ENCODE measurements at regions not wholly inside any gene's neighbourhood (a gene's known extent, or its start where the extent isn't known, plus 50 kb on each side); places are given as distances from the start of the nearest gene placed in this dataset.

- Histone ChIP-seq H4K20me1 (ENCODE audit: control insufficient read depth, extremely low read depth, insufficient read depth, low read length) (no peaks in the 10 kb centered on the region), H3K9ac (ENCODE audit: control insufficient read depth, extremely low read depth, insufficient read depth, low read length) (no peak overlapping the region), H3K36me3 (ENCODE audit: control insufficient read depth in 2 of 2, extremely low read depth in 1 of 2, insufficient read depth in 2 of 2, low read length in 2 of 2) (no peaks in the 10 kb centered on the region), H3K4me2 (ENCODE audit: control insufficient read depth, extremely low read depth, insufficient read depth, low read depth, low read length) (no peak overlapping the region), H3K9me3 (ENCODE audit: control insufficient read depth, low read depth, low read length) (no peaks in the 10 kb centered on the region), H3K4me3 (ENCODE audit: control insufficient read depth in 2 of 3, extremely low read depth in 1 of 3, insufficient read depth in 2 of 3, low read depth in 1 of 3, low read length in 3 of 3) (no peak overlapping the region), H3K79me2 (ENCODE audit: control insufficient read depth, insufficient read depth, low read length) (no peaks in the 10 kb centered on the region), H3K27ac (ENCODE audit: control insufficient read depth, insufficient read depth, low read length) (no peak overlapping the region), H3K9me1 (ENCODE audit: control insufficient read depth, extremely low read depth, insufficient read depth, low read length) (no peaks in the 10 kb centered on the region), H2AFZ (ENCODE audit: control insufficient read depth, low read length) (no peak overlapping the region), H3K27me3 (ENCODE audit: control insufficient read depth, extremely low read depth, insufficient read depth, low read length) (no peaks in the 10 kb centered on the region), H3K4me1 (ENCODE audit: control insufficient read depth, extremely low read depth, insufficient read depth, low read length) (no peaks in the 10 kb centered on the region)
- dilution Hi-C loops (cut with MboI; ENCODE audit: extremely low pct_ligation_motif_present, low sequenced_read_pairs): no loop called here
- FAIRE-seq (no peak), DNase-seq (ENCODE audit: low read depth, low spot score) (no peak)
- TF ChIP-seq CTCF (optimal IDR thresholded peaks at IDR 0.05 in 1 of 3, IDR thresholded peaks at IDR 0.05 in 1 of 3, conservative IDR thresholded peaks at IDR 0.05 in 1 of 3; ENCODE audit: extremely low read depth in 1 of 3, insufficient read depth in 2 of 3, low read length in 3 of 3): no peak
- no peak for TF ChIP-seq EZH2 (IDR thresholded peaks at IDR 0.05; ENCODE audit: low read length)
Measured at GRCh38 chr10:60565492-60565891, 175.8 kb upstream of the ANK3 start.

DNA sequence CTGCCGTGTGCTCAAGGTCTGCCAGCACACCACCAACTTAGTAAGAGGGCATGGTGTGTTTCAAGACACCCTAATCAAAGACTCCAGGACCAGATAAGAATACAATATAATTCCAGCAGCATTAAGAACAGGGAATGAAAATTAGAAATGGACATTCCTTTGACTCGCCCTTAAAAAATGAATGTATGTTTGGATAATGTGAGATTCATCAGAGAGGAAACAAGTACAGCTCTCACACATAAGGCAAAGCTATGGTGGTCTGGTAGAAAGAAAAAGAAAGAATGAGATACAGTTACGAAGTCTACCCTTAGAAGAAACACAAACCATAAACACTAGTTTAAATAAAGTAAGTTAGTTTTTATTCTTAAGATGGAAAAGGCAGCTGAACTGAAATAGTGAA, 174.8 kb upstream of the ANK3 start:
- no peak for DNase-seq (ENCODE audit: low read depth, low spot score)
- Histone ChIP-seq H2AFZ (ENCODE audit: control insufficient read depth, low read length) (no peak overlapping the region), H3K4me2 (ENCODE audit: control insufficient read depth, extremely low read depth, insufficient read depth, low read depth, low read length) (no peak overlapping the region), H3K4me1 (ENCODE audit: control insufficient read depth, extremely low read depth, insufficient read depth, low read length) (no peaks in the 10 kb centered on the region), H4K20me1 (ENCODE audit: control insufficient read depth, extremely low read depth, insufficient read depth, low read length) (no peaks in the 10 kb centered on the region), H3K79me2 (ENCODE audit: control insufficient read depth, insufficient read depth, low read length) (no peaks in the 10 kb centered on the region), H3K27ac (ENCODE audit: control insufficient read depth, insufficient read depth, low read length) (no peak overlapping the region), H3K27me3 (ENCODE audit: control insufficient read depth, extremely low read depth, insufficient read depth, low read length) (no peaks in the 10 kb centered on the region), H3K36me3 (ENCODE audit: control insufficient read depth in 2 of 2, extremely low read depth in 1 of 2, insufficient read depth in 2 of 2, low read length in 2 of 2) (no peaks in the 10 kb centered on the region), H3K9ac (ENCODE audit: control insufficient read depth, extremely low read depth, insufficient read depth, low read length) (no peak overlapping the region), H3K9me3 (ENCODE audit: control insufficient read depth, low read depth, low read length) (no peaks in the 10 kb centered on the region), H3K4me3 (ENCODE audit: control insufficient read depth in 2 of 3, extremely low read depth in 1 of 3, insufficient read depth in 2 of 3, low read depth in 1 of 3, low read length in 3 of 3) (no peak overlapping the region), H3K9me1 (ENCODE audit: control insufficient read depth, extremely low read depth, insufficient read depth, low read length) (no peaks in the 10 kb centered on the region)
- dilution Hi-C loops (cut with MboI; ENCODE audit: extremely low pct_ligation_motif_present, low sequenced_read_pairs): no loop called here
- no peak for FAIRE-seq
- TF ChIP-seq EZH2 (IDR thresholded peaks at IDR 0.05; ENCODE audit: low read length): no peak
- TF ChIP-seq CTCF (optimal IDR thresholded peaks at IDR 0.05 in 1 of 3, IDR thresholded peaks at IDR 0.05 in 1 of 3, conservative IDR thresholded peaks at IDR 0.05 in 1 of 3; ENCODE audit: extremely low read depth in 1 of 3, insufficient read depth in 2 of 3, low read length in 3 of 3): no peak
